ENCODE measurements at regions not wholly inside any gene's neighbourhood (a gene's known extent, or its start where the extent isn't known, plus 50 kb on each side); places are given as distances from the start of the nearest gene placed in this dataset.
A peak's percentile ranks its signal among the peaks of the same experiment; 100 is the strongest.

DNA sequence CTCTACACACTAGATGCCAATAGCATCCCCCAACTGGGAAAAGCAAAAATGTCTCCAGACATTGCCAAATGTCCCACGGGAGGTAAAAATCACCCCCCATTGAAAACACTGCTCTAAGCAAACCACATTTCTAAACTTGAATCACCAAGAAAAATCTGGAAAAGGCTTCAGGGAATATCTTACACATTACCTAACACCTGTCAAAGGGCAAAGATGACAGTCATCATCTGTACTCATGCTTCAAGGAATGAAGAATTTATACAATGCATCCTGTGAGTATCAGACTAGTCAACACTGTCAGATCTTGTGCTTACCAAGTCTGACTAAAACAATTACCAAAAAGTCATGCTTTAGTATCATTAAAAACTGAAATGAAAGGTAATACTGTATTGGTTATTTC lies 161.6 kb upstream of the SOX5 start:
- intact Hi-C loops (cut with DNase I): no loop called here

GRCh38 chr12:24109381-24110039 lies 160.0 kb upstream of the SOX5 start:
- Histone ChIP-seq H3K36me3 (no peaks in the 10 kb centered on the region), H3K27ac (no peak overlapping the region), H3K9me3 (no peaks in the 10 kb centered on the region), H3K4me1 (no peaks in the 10 kb centered on the region), H3K27me3 (no peaks in the 10 kb centered on the region), H3K4me3 (no peak overlapping the region)
- DNase-seq (no peak), FAIRE-seq (peak; percentile 72), ATAC-seq (no peak)
- TF ChIP-seq CTCF (IDR thresholded peaks at IDR 0.05): peak in 2 of 4 donors; percentile 15 to 25
- WGBS, 2 donors: 27 to 42% methylated on average over 3 of the region's 3 CpGs
- intact Hi-C loops (cut with DNase I): no loop called here

More for the DNA sequence above, 161.6 kb upstream of the SOX5 start:
- Histone ChIP-seq H3K36me3 (no peaks in the 10 kb centered on the region), H3K27me3 (no peaks in the 10 kb centered on the region), H3K4me3 (no peak overlapping the region), H3K9me3 (no peaks in the 10 kb centered on the region), H3K4me1 (no peaks in the 10 kb centered on the region), H3K27ac (no peak overlapping the region)
- DNase-seq: no peak
- no peak for FAIRE-seq
- no peak for TF ChIP-seq CTCF (IDR thresholded peaks at IDR 0.05)
- 85 to 91% methylated on average over 1 of the region's 1 CpG for WGBS, 2 donors
- no peak for ATAC-seq

- FAIRE-seq (no peak), ATAC-seq (no peak)
- intact Hi-C loops (cut with DNase I): no loop called here
Observed at GRCh38 chr12:24102676-24103075, 153.2 kb upstream of the SOX5 start.

GRCh38 chr12:24099576-24099975 lies 150.1 kb upstream of the SOX5 start:
- H3K9me3 ChIP-seq: no peaks in the 10 kb centered on the region
- DNase-seq (no peak), ATAC-seq (no peak), FAIRE-seq (no peak)
- WGBS, 2 donors: 38% methylated on average over 1 of the region's 1 CpG
- no peak for TF ChIP-seq CTCF (IDR thresholded peaks at IDR 0.05)
- peaks cover 0 to 3% (median 0%) of the 10 kb centered on the region in 3 donors for H3K36me3 ChIP-seq
- intact Hi-C loops (cut with DNase I): no loop called here
- no peak overlapping the region for H3K27ac ChIP-seq
- H3K27me3 ChIP-seq: no peaks in the 10 kb centered on the region
- H3K4me1 ChIP-seq: no peaks in the 10 kb centered on the region
- H3K4me3 ChIP-seq: no peak overlapping the region

More at GRCh38 chr12:24102676-24103075, 153.2 kb upstream of the SOX5 start:
- Histone ChIP-seq H3K27ac (no peak overlapping the region), H3K4me3 (no peak overlapping the region), H3K9me3 (no peaks in the 10 kb centered on the region), H3K27me3 (no peaks in the 10 kb centered on the region), H3K4me1 (no peaks in the 10 kb centered on the region), H3K36me3 (peaks cover 0 to 3% (median 0%) of the 10 kb centered on the region in 3 donors)
- 51 to 68% methylated on average over 3 of the region's 3 CpGs for WGBS, 2 donors
- TF ChIP-seq CTCF (IDR thresholded peaks at IDR 0.05): no peak
- DNase-seq: no peak

DNA sequence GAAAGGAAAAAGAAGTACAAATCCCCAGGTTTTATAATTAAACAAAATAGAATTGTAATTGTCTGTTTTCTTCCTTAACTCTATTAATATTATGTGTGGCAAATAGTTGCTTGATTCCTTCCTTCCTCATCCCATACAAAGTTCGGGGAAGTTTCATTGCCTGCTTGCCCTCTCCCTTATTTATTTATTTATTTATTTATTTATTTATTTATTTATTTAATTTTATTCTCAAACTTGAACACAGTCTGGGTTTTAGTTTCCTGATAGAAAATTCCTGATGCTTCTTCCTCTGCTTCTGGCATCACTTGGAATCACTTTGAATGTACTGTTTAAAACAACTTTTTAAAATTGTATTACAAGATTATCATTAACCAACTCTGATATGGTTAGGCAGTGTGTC lies 145.8 kb upstream of the SOX5 start:
- no peak overlapping the region for H3K27ac ChIP-seq
- intact Hi-C loops (cut with DNase I): no loop called here

More for the DNA sequence above, 145.8 kb upstream of the SOX5 start:
- Histone ChIP-seq H3K36me3 (no peaks in the 10 kb centered on the region), H3K9me3 (no peaks in the 10 kb centered on the region), H3K4me3 (no peak overlapping the region), H3K4me1 (no peaks in the 10 kb centered on the region), H3K27me3 (no peaks in the 10 kb centered on the region)
- 77 to 100% methylated on average over 1 of the region's 1 CpG for WGBS, 2 donors
- TF ChIP-seq CTCF (IDR thresholded peaks at IDR 0.05): no peak
- no peak for ATAC-seq
- no peak for FAIRE-seq
- no peak for DNase-seq

All from pancreas (tissue), 10 donors.